Fibroblast of villous mesenchyme (primary cell): ENCODE measurements at regions not wholly inside any gene's neighbourhood (a gene's known extent, or its start where the extent isn't known, plus 50 kb on each side); places are given as distances from the start of the nearest gene placed in this dataset.

Source experiments
- DNase-seq: peaks from one replicate; pipeline ENCODE4 v3.0.0-alpha.2; 2010; ENCODE audit warnings: low read depth
- H3K4me3 ChIP-seq: 2 replicates; pipeline ENCODE4 v1.5.1; 2011; ENCODE audit warnings: low read depth, mild to moderate bottlenecking, low read length
- CTCF ChIP-seq: IDR thresholded peaks from 2 replicates; pipeline ENCODE4 v1.5.1; 2012; ENCODE audit warnings: low read depth, mild to moderate bottlenecking, low read length; ENCODE audit not compliant: insufficient read depth

- H3K4me3 ChIP-seq, result no peak overlapping the region
- DNase-seq, result peak; percentile 3
- TF ChIP-seq CTCF, result no peak
Measured at GRCh38 chr18:8469544-8470130, 139.6 kb upstream of the RAB12 start.

GRCh38 chr18:8471372-8471771 lies 137.9 kb upstream of the RAB12 start:
- no peak for DNase-seq
- H3K4me3 ChIP-seq, result no peak overlapping the region
- TF ChIP-seq CTCF, result no peak

GRCh38 chr18:8474661-8475060 lies 134.6 kb upstream of the RAB12 start:
- TF ChIP-seq CTCF, result no peak
- H3K4me3 ChIP-seq, result no peak overlapping the region
- DNase-seq, result no peak

GRCh38 chr18:8477615-8478014 lies 131.6 kb upstream of the RAB12 start:
- DNase-seq, result no peak
- TF ChIP-seq CTCF, result no peak
- H3K4me3 ChIP-seq, result no peak overlapping the region

- peak; percentile 97 for TF ChIP-seq CTCF
- peak; percentile 54 for DNase-seq
- no peak overlapping the region for H3K4me3 ChIP-seq
Measured at GRCh38 chr18:8478166-8478967, 130.9 kb upstream of the RAB12 start.

- DNase-seq, result no peak
- no peak overlapping the region for H3K4me3 ChIP-seq
- TF ChIP-seq CTCF, result no peak
Measured at GRCh38 chr18:8478968-8479370, 130.3 kb upstream of the RAB12 start.
